ENCODE measurements at regions not wholly inside any gene's neighbourhood (a gene's known extent, or its start where the extent isn't known, plus 50 kb on each side); places are given as distances from the start of the nearest gene placed in this dataset.
A peak's percentile ranks its signal among the peaks of the same experiment; 100 is the strongest.

- intact Hi-C loops (cut with DNase I), result no loop called here
- no peak for DNase-seq
These were observed 571.0 kb upstream of the SALL3 start for GRCh38 chr18:78408623-78409022.

GRCh38 chr18:78410094-78410786 is 569.4 kb upstream of the SALL3 start:
- intact Hi-C loops (cut with DNase I), result no loop called here
- DNase-seq, result peak in 1 of 42 donors; percentile 33

GRCh38 chr18:78411539-78411938 is 568.1 kb upstream of the SALL3 start:
- DNase-seq, result peak in 1 of 42 donors; percentile 34
- intact Hi-C loops (cut with DNase I), result no loop called here

GRCh38 chr18:78414302-78414701 is 565.3 kb upstream of the SALL3 start:
- intact Hi-C loops (cut with DNase I), result no loop called here
- DNase-seq, result peak in 2 of 42 donors; percentile 7 to 15

GRCh38 chr18:78416853-78417252 is 562.8 kb upstream of the SALL3 start:
- no peak for DNase-seq
- intact Hi-C loops (cut with DNase I), result no loop called here

- no peak for DNase-seq
- intact Hi-C loops (cut with DNase I), result no loop called here
These were observed 561.2 kb upstream of the SALL3 start for GRCh38 chr18:78418379-78418778.

GRCh38 chr18:78419171-78419570 is 560.4 kb upstream of the SALL3 start:
- intact Hi-C loops (cut with DNase I), result no loop called here
- DNase-seq, result no peak

- intact Hi-C loops (cut with DNase I), result no loop called here
- no peak for DNase-seq
These were observed 559.5 kb upstream of the SALL3 start for GRCh38 chr18:78420116-78420515.

GRCh38 chr18:78421392-78421791 is 558.2 kb upstream of the SALL3 start:
- intact Hi-C loops (cut with DNase I), result no loop called here
- no peak for DNase-seq

GRCh38 chr18:78422336-78422735 is 557.3 kb upstream of the SALL3 start:
- peak in 1 of 42 donors; percentile 27 for DNase-seq
- intact Hi-C loops (cut with DNase I), result no loop called here

- intact Hi-C loops (cut with DNase I), result no loop called here
- DNase-seq, result peak in 1 of 42 donors; percentile 21
These were observed 555.8 kb upstream of the SALL3 start for GRCh38 chr18:78423811-78424210.

GRCh38 chr18:78424403-78425018 is 555.1 kb upstream of the SALL3 start:
- no peak for DNase-seq
- intact Hi-C loops (cut with DNase I), result no loop called here

- no peak for DNase-seq
- intact Hi-C loops (cut with DNase I), result no loop called here
These were observed 554.6 kb upstream of the SALL3 start for GRCh38 chr18:78425019-78425412.

- intact Hi-C loops (cut with DNase I), result no loop called here
- no peak for DNase-seq
These were observed 552.5 kb upstream of the SALL3 start for GRCh38 chr18:78427081-78427480.

GRCh38 chr18:78429127-78430108 is 550.2 kb upstream of the SALL3 start:
- DNase-seq, result no peak
- intact Hi-C loops (cut with DNase I), result no loop called here

- intact Hi-C loops (cut with DNase I), result no loop called here
These were observed 549.4 kb upstream of the SALL3 start for GRCh38 chr18:78430131-78430758.

GRCh38 chr18:78431606-78432005 is 548.0 kb upstream of the SALL3 start:
- DNase-seq, result no peak
- intact Hi-C loops (cut with DNase I), result no loop called here

More at GRCh38 chr18:78430131-78430758, 549.4 kb upstream of the SALL3 start:
- DNase-seq, result no peak

GRCh38 chr18:78433562-78433961 is 546.1 kb upstream of the SALL3 start:
- no peak for DNase-seq
- intact Hi-C loops (cut with DNase I), result no loop called here

GRCh38 chr18:78436110-78436509 is 543.5 kb upstream of the SALL3 start:
- DNase-seq, result no peak
- intact Hi-C loops (cut with DNase I), result no loop called here

Data from head of caudate nucleus (tissue), 42 donors.